Kidney glomerular epithelial cell (primary cell): ENCODE measurements at regions not wholly inside any gene's neighbourhood (a gene's known extent, or its start where the extent isn't known, plus 50 kb on each side); places are given as distances from the start of the nearest gene placed in this dataset.
"Not testable (repeated sequence)": the region's sequence is repeated elsewhere in the genome, so short reads cannot be mapped to it uniquely, and the experiment has no call there.

Experiments
- DNase-seq: peaks from one replicate; lab custom pipeline; 2025; lab: John Stamatoyannopoulos, UW

GRCh38 chr14:45976001-45976400 lies 675.6 kb downstream of the RPL10L start:
- DNase-seq: no peak

GRCh38 chr14:45972416-45972815 lies 679.2 kb downstream of the RPL10L start:
- no peak for DNase-seq

GRCh38 chr14:45970621-45971020 lies 681.0 kb downstream of the RPL10L start:
- DNase-seq: no peak

GRCh38 chr14:45968037-45968436 lies 683.5 kb downstream of the RPL10L start:
- no peak for DNase-seq

GRCh38 chr14:45949479-45949878 lies 696.5 kb upstream of the MIS18BP1 start:
- DNase-seq: no peak

- DNase-seq: no peak
Observed at GRCh38 chr14:45947830-45948229, 694.8 kb upstream of the MIS18BP1 start.

GRCh38 chr14:45946251-45946650 lies 693.2 kb upstream of the MIS18BP1 start:
- no peak for DNase-seq

GRCh38 chr14:45940318-45940717 lies 687.3 kb upstream of the MIS18BP1 start:
- DNase-seq: no peak

- no peak for DNase-seq
Observed at GRCh38 chr14:45939572-45939971, 686.6 kb upstream of the MIS18BP1 start.

- DNase-seq: not testable (repeated sequence)
Observed at GRCh38 chr14:45919995-45920394, 667.0 kb upstream of the MIS18BP1 start.

GRCh38 chr14:45916340-45916953 lies 663.4 kb upstream of the MIS18BP1 start:
- no peak for DNase-seq

GRCh38 chr14:45907782-45908181 lies 654.8 kb upstream of the MIS18BP1 start:
- no peak for DNase-seq

GRCh38 chr14:45906257-45906656 lies 653.3 kb upstream of the MIS18BP1 start:
- peak; percentile 9 for DNase-seq

- no peak for DNase-seq
Observed at GRCh38 chr14:45905672-45906071, 652.7 kb upstream of the MIS18BP1 start.

GRCh38 chr14:45904314-45904713 lies 651.3 kb upstream of the MIS18BP1 start:
- no peak for DNase-seq

GRCh38 chr14:45902241-45902640 lies 649.2 kb upstream of the MIS18BP1 start:
- DNase-seq: no peak

GRCh38 chr14:45897439-45897838 lies 644.4 kb upstream of the MIS18BP1 start:
- peak; percentile 4 for DNase-seq

- DNase-seq: no peak
Observed at GRCh38 chr14:45893127-45893526, 640.1 kb upstream of the MIS18BP1 start.

- peak; percentile 3 for DNase-seq
Observed at GRCh38 chr14:45891417-45892080, 638.5 kb upstream of the MIS18BP1 start.

- DNase-seq: not testable (repeated sequence)
Observed at GRCh38 chr14:45888766-45889285, 635.8 kb upstream of the MIS18BP1 start.

- no peak for DNase-seq
Observed at GRCh38 chr14:45877981-45878380, 625.0 kb upstream of the MIS18BP1 start.

- no peak for DNase-seq
Observed at GRCh38 chr14:45868863-45869262, 615.9 kb upstream of the MIS18BP1 start.

- DNase-seq: no peak
Observed at GRCh38 chr14:45868377-45868776, 615.4 kb upstream of the MIS18BP1 start.
